Large intestine (tissue), 3 donors: ENCODE measurements at regions not wholly inside any gene's neighbourhood (a gene's known extent, or its start where the extent isn't known, plus 50 kb on each side); places are given as distances from the start of the nearest gene placed in this dataset.
"Not testable (repeated sequence)": the region's sequence is repeated elsewhere in the genome, so short reads cannot be mapped to it uniquely, and the experiment has no call there.

ENCODE experiments used
- DNase-seq, 2 donors: peaks; one replicate each; pipeline versions ENCODE4 v3.0.0 to v3.0.0-alpha.2; 2013
- H3K27ac ChIP-seq: one replicate; pipeline ENCODE4 v1.5.1; 2013; ENCODE audit warnings: low read length
- H3K27me3 ChIP-seq: 2 replicates; pipeline ENCODE4 v1.6.1; 2013; ENCODE audit warnings: low read length; ENCODE audit not compliant: control insufficient read depth, insufficient read depth
- H3K36me3 ChIP-seq: 2 replicates; pipeline ENCODE4 v1.6.1; 2013; ENCODE audit warnings: low read length; ENCODE audit not compliant: control insufficient read depth, insufficient read depth
- H3K4me1 ChIP-seq: one replicate; pipeline ENCODE4 v1.6.1; 2013; ENCODE audit warnings: low read length; ENCODE audit not compliant: control insufficient read depth, insufficient read depth
- H3K4me3 ChIP-seq: one replicate; pipeline ENCODE4 v1.5.1; 2013; ENCODE audit warnings: low read length
- H3K9me3 ChIP-seq: one replicate; pipeline ENCODE4 v1.6.1; 2013; ENCODE audit warnings: mild to moderate bottlenecking, low read depth, low read length, moderate library complexity; ENCODE audit not compliant: control insufficient read depth
- WGBS: methylation state at CpG from one replicate; pipeline ENCODE4 v1.1.5; 2013; ENCODE audit warnings: low lambda C conversion rate; ENCODE audit not compliant: insufficient coverage; 5-methylcytosine and 5-hydroxymethylcytosine counted together

- peak overlapping the region; percentile 87 for H3K27ac ChIP-seq
- no peaks in the 10 kb centered on the region for H3K9me3 ChIP-seq
- H3K4me1 ChIP-seq: peaks cover 12% of the 10 kb centered on the region
- H3K27me3 ChIP-seq: no peaks in the 10 kb centered on the region
- no peaks in the 10 kb centered on the region for H3K36me3 ChIP-seq
- peak overlapping the region; percentile 79 for H3K4me3 ChIP-seq
- DNase-seq: peak; percentile 85 to 95
- 2% methylated on average over 7 of the region's 25 CpGs for WGBS
These were observed 75.2 kb downstream of the OR2B2 start for GRCh38 chr6:27836783-27837624.

GRCh38 chr6:27836141-27836782, 75.9 kb downstream of the OR2B2 start:
- Histone ChIP-seq H3K9me3 (no peaks in the 10 kb centered on the region), H3K4me3 (peak overlapping the region; percentile 79), H3K36me3 (no peaks in the 10 kb centered on the region), H3K4me1 (peaks cover 12% of the 10 kb centered on the region), H3K27ac (peak overlapping the region; percentile 87), H3K27me3 (no peaks in the 10 kb centered on the region)
- WGBS: 7% methylated on average over 3 of the region's 3 CpGs
- no peak for DNase-seq

- no peak for DNase-seq
- WGBS: 29% methylated on average over 1 of the region's 4 CpGs
- Histone ChIP-seq H3K9me3 (no peaks in the 10 kb centered on the region), H3K27ac (no peak overlapping the region), H3K27me3 (no peaks in the 10 kb centered on the region), H3K36me3 (no peaks in the 10 kb centered on the region), H3K4me3 (no peak overlapping the region), H3K4me1 (peaks cover 11% of the 10 kb centered on the region)
These were observed 77.2 kb downstream of the OR2B2 start for GRCh38 chr6:27834879-27835549.

- 75% methylated on average over 1 of the region's 1 CpG for WGBS
- no peaks in the 10 kb centered on the region for H3K27me3 ChIP-seq
- H3K27ac ChIP-seq: no peak overlapping the region
- peaks cover 9% of the 10 kb centered on the region for H3K4me1 ChIP-seq
- no peaks in the 10 kb centered on the region for H3K36me3 ChIP-seq
- H3K4me3 ChIP-seq: no peak overlapping the region
- H3K9me3 ChIP-seq: no peaks in the 10 kb centered on the region
- no peak for DNase-seq
These were observed 77.8 kb downstream of the OR2B2 start for GRCh38 chr6:27834384-27834783.

GRCh38 chr6:27831434-27832081, 80.6 kb downstream of the OR2B2 start:
- 0% methylated on average over 5 of the region's 26 CpGs for WGBS
- H3K4me3 ChIP-seq: peak overlapping the region; percentile 46
- DNase-seq: peak in 1 of 2 donors; percentile 58
- peak overlapping the region; percentile 83 for H3K27ac ChIP-seq
- H3K9me3 ChIP-seq, H3K4me1 ChIP-seq, H3K27me3 ChIP-seq, H3K36me3 ChIP-seq: not testable (repeated sequence)

GRCh38 chr6:27830600-27831433, 81.4 kb downstream of the OR2B2 start:
- not testable (repeated sequence) for H3K27me3 ChIP-seq, H3K4me1 ChIP-seq, H3K9me3 ChIP-seq, H3K36me3 ChIP-seq
- H3K4me3 ChIP-seq: peak overlapping the region; percentile 88
- WGBS: no CpG with 5 or more reads among the region's 52 CpGs
- peak in 1 of 2 donors; percentile 77 for DNase-seq
- peak overlapping the region; percentile 97 for H3K27ac ChIP-seq

- H3K27ac ChIP-seq: peak overlapping the region; percentile 97
- 0% methylated on average over 1 of the region's 5 CpGs for WGBS
- DNase-seq: no peak
- H3K36me3 ChIP-seq: no peaks in the 10 kb centered on the region
- H3K4me3 ChIP-seq: peak overlapping the region; percentile 88
- H3K4me1 ChIP-seq: peaks cover 8% of the 10 kb centered on the region
- peaks cover 7% of the 10 kb centered on the region for H3K9me3 ChIP-seq
- H3K27me3 ChIP-seq: no peaks in the 10 kb centered on the region
These were observed 82.0 kb downstream of the OR2B2 start for GRCh38 chr6:27830212-27830599.

GRCh38 chr6:27829453-27830211, 82.6 kb downstream of the OR2B2 start:
- WGBS: no CpG with 5 or more reads among the region's 9 CpGs
- peak overlapping the region; percentile 88 for H3K4me3 ChIP-seq
- no peaks in the 10 kb centered on the region for H3K27me3 ChIP-seq
- no peaks in the 10 kb centered on the region for H3K36me3 ChIP-seq
- DNase-seq: peak in 1 of 2 donors; percentile 34
- peak overlapping the region; percentile 97 for H3K27ac ChIP-seq
- peaks cover 7% of the 10 kb centered on the region for H3K9me3 ChIP-seq
- H3K4me1 ChIP-seq: peaks cover 5% of the 10 kb centered on the region

- H3K36me3 ChIP-seq, H3K4me3 ChIP-seq, H3K9me3 ChIP-seq, H3K27ac ChIP-seq, H3K27me3 ChIP-seq, H3K4me1 ChIP-seq, DNase-seq: not testable (repeated sequence)
- WGBS: no CpG with 5 or more reads among the region's 35 CpGs
These were observed 84.7 kb downstream of the OR2B2 start for GRCh38 chr6:27827477-27827876.
